ENCODE measurements at regions not wholly inside any gene's neighbourhood (a gene's known extent, or its start where the extent isn't known, plus 50 kb on each side); places are given as distances from the start of the nearest gene placed in this dataset.

DNA sequence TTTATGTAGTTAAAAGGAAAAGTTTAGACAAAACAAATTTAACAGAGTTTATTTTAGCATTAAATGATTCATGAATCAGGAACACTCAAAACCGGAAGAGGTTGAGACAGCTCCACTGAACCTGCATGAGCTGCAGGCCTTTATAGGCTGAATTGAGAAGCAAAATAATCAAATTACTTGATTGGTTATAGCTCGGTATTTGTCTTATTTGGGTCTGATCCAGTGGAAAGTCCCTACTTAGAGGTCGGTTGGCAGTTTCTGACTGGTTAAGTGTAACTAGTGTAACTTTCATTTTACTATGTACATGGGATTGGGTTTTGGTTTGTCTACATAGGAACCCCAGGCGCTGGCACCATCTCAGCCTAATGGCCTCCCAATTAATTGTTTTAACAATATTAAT is 74.1 kb upstream of the PIK3R1 start:
- TF ChIP-seq EZH2 (IDR thresholded peaks at IDR 0.05; ENCODE audit: borderline replicate concordance, insufficient read depth, low read depth, low read length, poor library complexity, severe bottlenecking): no peak
- TF ChIP-seq, protein P1, sequence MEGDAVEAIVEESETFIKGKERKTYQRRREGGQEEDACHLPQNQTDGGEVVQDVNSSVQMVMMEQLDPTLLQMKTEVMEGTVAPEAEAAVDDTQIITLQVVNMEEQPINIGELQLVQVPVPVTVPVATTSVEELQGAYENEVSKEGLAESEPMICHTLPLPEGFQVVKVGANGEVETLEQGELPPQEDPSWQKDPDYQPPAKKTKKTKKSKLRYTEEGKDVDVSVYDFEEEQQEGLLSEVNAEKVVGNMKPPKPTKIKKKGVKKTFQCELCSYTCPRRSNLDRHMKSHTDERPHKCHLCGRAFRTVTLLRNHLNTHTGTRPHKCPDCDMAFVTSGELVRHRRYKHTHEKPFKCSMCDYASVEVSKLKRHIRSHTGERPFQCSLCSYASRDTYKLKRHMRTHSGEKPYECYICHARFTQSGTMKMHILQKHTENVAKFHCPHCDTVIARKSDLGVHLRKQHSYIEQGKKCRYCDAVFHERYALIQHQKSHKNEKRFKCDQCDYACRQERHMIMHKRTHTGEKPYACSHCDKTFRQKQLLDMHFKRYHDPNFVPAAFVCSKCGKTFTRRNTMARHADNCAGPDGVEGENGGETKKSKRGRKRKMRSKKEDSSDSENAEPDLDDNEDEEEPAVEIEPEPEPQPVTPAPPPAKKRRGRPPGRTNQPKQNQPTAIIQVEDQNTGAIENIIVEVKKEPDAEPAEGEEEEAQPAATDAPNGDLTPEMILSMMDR (IDR thresholded peaks at IDR 0.05): no peak

Measured in B cell (primary cell).